Tibial nerve (tissue), 3 donors: ENCODE measurements at regions not wholly inside any gene's neighbourhood (a gene's known extent, or its start where the extent isn't known, plus 50 kb on each side); places are given as distances from the start of the nearest gene placed in this dataset.

ENCODE experiments used
- CTCF ChIP-seq, 5 experiments: fragments of 200-600 bp in 3 of 5; fragments of 450-650 bp in 2 of 5; sonication (generic) in 3 of 5; IDR thresholded peaks; one replicate each; pipeline ENCODE4 v1.5.1; 2016 to 2019; ENCODE audit warnings: antibody characterized with exemption in 5 of 5, mild to moderate bottlenecking in 3 of 5, moderate library complexity in 2 of 5
- POLR2A ChIP-seq, 2 donors: fragments of 450-650 bp; IDR thresholded peaks; one replicate each; pipeline ENCODE4 v1.6.1; 2017; ENCODE audit warnings: antibody characterized with exemption in 2 of 2, mild to moderate bottlenecking in 2 of 2, moderate library complexity in 2 of 2

- TF ChIP-seq CTCF (IDR thresholded peaks at IDR 0.05): no peak
- TF ChIP-seq POLR2A (IDR thresholded peaks at IDR 0.05): no peak
Observed at GRCh38 chr15:62485170-62485720, 320.2 kb upstream of the C2CD4B start.
